ENCODE measurements at regions not wholly inside any gene's neighbourhood (a gene's known extent, or its start where the extent isn't known, plus 50 kb on each side); places are given as distances from the start of the nearest gene placed in this dataset.

DNA sequence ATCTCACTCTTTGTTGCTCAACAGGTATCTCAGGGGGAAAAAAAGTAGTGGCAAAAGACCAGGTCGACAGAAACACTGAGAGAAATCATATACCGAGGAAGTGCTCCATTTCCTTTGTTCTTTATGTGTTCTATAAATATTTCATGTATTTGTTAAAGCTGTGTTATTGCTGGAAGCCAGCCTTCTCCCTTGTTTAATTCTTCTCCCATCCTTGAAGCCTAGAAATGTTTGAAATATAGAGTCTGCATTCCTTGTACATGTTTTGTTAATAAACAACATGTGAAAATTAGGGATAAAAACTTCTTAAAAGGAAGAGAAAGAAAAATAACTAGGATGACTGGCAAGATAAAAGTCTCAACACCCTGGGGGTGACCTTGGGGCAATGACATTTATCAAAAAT, 186.2 kb downstream of the ANKRD50 start:
- no peak overlapping the region for H3K4me3 ChIP-seq (ENCODE audit: low read depth, low read length)
- DNase-seq (ENCODE audit: low read depth): no peak
- TF ChIP-seq, protein P1, sequence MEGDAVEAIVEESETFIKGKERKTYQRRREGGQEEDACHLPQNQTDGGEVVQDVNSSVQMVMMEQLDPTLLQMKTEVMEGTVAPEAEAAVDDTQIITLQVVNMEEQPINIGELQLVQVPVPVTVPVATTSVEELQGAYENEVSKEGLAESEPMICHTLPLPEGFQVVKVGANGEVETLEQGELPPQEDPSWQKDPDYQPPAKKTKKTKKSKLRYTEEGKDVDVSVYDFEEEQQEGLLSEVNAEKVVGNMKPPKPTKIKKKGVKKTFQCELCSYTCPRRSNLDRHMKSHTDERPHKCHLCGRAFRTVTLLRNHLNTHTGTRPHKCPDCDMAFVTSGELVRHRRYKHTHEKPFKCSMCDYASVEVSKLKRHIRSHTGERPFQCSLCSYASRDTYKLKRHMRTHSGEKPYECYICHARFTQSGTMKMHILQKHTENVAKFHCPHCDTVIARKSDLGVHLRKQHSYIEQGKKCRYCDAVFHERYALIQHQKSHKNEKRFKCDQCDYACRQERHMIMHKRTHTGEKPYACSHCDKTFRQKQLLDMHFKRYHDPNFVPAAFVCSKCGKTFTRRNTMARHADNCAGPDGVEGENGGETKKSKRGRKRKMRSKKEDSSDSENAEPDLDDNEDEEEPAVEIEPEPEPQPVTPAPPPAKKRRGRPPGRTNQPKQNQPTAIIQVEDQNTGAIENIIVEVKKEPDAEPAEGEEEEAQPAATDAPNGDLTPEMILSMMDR (IDR thresholded peaks at IDR 0.05; ENCODE audit: insufficient read depth, low read depth, low read length, missing control alignments): no peak

DNA sequence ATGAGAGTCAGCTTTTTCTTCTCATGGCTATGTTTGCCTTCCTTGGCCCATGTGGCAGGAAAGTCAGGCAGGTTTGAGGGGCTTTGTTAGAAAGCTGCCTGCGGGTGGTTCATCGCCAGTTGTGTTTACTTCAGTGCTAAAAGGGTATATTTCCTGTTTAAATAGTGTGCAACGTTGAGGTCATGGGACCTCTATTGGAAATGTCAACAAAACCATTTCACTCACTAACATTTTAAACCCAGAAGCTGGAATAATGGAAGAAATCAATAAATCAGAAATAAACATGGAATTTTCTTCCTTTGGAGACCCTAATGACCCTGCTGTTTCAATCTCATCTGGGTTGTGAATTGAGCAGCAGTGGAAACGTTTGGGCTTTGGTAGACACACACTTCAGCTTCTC, 185.8 kb downstream of the ANKRD50 start:
- no peak overlapping the region for H3K4me3 ChIP-seq (ENCODE audit: low read depth, low read length)
- TF ChIP-seq, protein P1 (IDR thresholded peaks at IDR 0.05; ENCODE audit: insufficient read depth, low read depth, low read length, missing control alignments): no peak
- DNase-seq (ENCODE audit: low read depth): no peak

DNA sequence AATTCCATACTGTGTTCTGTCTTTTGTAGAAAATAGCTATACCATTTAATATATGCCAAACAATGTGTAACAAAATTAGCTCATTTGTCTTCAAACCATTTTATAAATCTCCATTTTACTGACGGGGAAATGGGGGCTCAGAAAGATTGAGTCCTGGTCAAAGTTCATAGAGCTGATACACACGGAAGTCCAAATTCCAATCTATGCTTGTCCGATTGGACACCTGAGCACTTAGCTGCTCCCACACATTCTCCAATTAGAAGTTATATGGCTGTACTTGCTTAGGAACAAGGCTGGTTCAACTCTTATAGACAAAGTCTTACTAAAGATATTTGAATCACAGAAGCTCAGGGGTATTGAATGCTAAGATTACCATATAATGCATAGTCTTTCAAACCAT, 185.2 kb downstream of the ANKRD50 start:
- no peak overlapping the region for H3K4me3 ChIP-seq (ENCODE audit: low read depth, low read length)
- TF ChIP-seq, protein P1 (IDR thresholded peaks at IDR 0.05; ENCODE audit: insufficient read depth, low read depth, low read length, missing control alignments): no peak
- DNase-seq (ENCODE audit: low read depth): no peak

DNA sequence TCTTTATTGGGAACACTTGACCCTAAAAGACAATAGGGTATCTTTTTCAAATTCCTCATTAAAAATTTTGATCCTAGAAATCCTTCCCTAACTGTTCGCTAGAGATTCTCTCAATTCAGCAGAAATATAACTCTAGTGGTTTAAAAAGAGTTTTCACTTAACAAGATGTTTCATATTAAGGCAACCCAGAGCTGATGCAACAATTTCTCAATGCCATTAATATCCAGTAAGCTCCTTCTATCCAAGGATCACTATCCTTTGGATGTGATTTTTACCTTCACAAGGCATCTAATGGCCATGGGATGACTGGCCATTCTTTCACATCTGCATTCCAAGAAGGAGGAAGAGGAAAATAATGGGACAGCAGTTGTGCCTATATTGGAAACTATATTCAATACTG, 183.4 kb downstream of the ANKRD50 start:
- TF ChIP-seq, protein P1 (IDR thresholded peaks at IDR 0.05; ENCODE audit: insufficient read depth, low read depth, low read length, missing control alignments): no peak
- no peak overlapping the region for H3K4me3 ChIP-seq (ENCODE audit: low read depth, low read length)
- DNase-seq (ENCODE audit: low read depth): no peak

DNA sequence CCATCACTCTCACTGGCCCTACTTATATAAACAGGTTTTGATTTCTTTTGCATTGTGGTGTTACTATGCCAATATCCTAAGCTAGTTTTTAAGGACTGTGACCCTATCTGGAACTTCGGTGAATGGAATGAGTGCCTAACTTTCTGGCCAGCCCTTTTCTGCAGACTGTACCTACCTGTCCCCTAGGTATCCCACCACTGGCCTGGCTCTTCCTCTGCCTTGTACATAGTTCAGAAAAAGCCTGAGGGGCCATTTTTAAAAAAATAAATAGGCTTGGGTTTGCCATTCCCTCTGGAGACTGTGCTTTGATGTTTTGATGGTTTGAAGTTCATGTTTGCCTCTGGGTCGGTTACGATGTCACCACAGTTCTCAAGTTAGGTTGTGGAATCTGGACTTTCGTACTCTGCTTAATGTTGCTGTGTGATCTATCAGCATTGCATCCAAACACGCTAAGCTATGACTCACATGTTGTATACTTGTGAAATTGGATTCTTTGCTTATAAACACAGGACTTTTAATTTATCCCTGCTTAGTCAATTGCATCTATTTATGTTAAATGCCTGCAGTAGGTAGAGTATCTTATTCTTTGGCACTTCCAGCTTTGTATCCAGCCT, 182.0 kb downstream of the ANKRD50 start:
- no peak overlapping the region for H3K4me3 ChIP-seq (ENCODE audit: low read depth, low read length)
- TF ChIP-seq, protein P1 (IDR thresholded peaks at IDR 0.05; ENCODE audit: insufficient read depth, low read depth, low read length, missing control alignments): no peak
- DNase-seq (ENCODE audit: low read depth): no peak

DNA sequence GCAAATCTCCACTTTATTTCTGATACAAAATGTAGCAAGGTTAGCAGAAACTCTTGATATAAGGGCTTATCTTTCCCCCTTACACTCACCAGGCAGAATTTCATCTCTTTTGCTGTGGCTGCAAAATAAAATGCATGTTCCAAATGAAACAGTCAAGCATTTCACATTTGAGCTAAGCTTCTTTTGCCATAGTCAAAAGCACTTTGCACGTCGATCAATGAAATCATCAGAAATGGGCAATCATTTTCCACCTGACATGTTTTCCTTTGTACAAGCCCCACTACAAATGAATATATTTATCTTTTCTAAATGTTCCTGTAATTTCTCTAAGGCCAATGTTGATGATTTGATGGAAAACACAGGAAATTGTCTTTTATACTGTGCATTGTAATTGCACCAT, 178.4 kb downstream of the ANKRD50 start:
- no peak overlapping the region for H3K4me3 ChIP-seq (ENCODE audit: low read depth, low read length)
- TF ChIP-seq, protein P1 (IDR thresholded peaks at IDR 0.05; ENCODE audit: insufficient read depth, low read depth, low read length, missing control alignments): no peak
- DNase-seq (ENCODE audit: low read depth): no peak

DNA sequence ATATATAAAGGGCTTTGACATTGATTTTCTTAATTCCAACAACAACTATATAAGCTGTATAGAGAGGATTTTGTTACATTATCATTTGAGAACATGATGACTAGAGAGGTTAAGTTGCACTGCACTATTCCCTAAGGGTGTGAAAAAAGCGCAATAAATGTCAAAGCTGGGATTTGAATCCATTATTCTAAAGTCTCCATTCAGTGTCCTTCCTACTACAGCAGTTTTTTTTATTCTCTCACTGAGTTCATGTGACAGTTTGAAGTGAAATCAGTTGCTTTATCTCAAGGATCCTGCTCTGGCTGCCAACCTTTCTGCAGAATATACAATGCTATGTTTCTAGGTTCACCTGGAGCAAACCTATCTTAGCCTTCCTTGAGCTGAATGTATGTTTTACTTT, 177.5 kb downstream of the ANKRD50 start:
- H3K4me3 ChIP-seq (ENCODE audit: low read depth, low read length): no peak overlapping the region
- DNase-seq (ENCODE audit: low read depth): no peak
- TF ChIP-seq, protein P1 (IDR thresholded peaks at IDR 0.05; ENCODE audit: insufficient read depth, low read depth, low read length, missing control alignments): no peak

All from GM12865 (cell line).